ENCODE measurements at regions not wholly inside any gene's neighbourhood (a gene's known extent, or its start where the extent isn't known, plus 50 kb on each side); places are given as distances from the start of the nearest gene placed in this dataset.

GRCh38 chr20:17878069-17878911 is 90.3 kb downstream of the SNX5 start:
- DNase-seq = no peak
- Histone ChIP-seq H3K36me3 (no peaks in the 10 kb centered on the region), H3K27ac (no peak overlapping the region), H3K4me3 (no peak overlapping the region), H3K4me1 (peaks cover 27 to 34% (median 27%) of the 10 kb centered on the region in 3 donors), H3K9me3 (no peaks in the 10 kb centered on the region), H3K27me3 (peaks cover 0 to 6% (median 0%) of the 10 kb centered on the region in 4 donors)
- intact Hi-C loops (cut with DNase I) = no loop called here
- 83 to 87% methylated on average over 17 to 18 of the region's 18 CpGs for WGBS, 2 donors
- TF ChIP-seq CTCF (IDR thresholded peaks at IDR 0.05) (no peak), POLR2A (IDR thresholded peaks at IDR 0.05) (no peak)

- Histone ChIP-seq H3K4me1 (peaks cover 27 to 38% (median 27%) of the 10 kb centered on the region in 3 donors), H3K27ac (peak overlapping the region in 3 of 4 donors; percentile 57 to 74 (median 67)), H3K36me3 (no peaks in the 10 kb centered on the region), H3K4me3 (no peak overlapping the region), H3K27me3 (peaks cover 0 to 6% (median 0%) of the 10 kb centered on the region in 4 donors), H3K9me3 (no peaks in the 10 kb centered on the region)
- DNase-seq = no peak
- intact Hi-C loops (cut with DNase I) = no loop called here
- TF ChIP-seq CTCF (IDR thresholded peaks at IDR 0.05) (no peak), POLR2A (IDR thresholded peaks at IDR 0.05) (no peak)
- 37 to 39% methylated on average over 4 to 9 of the region's 10 CpGs for WGBS, 2 donors
Measured at GRCh38 chr20:17875981-17876385, 92.6 kb downstream of the SNX5 start.

GRCh38 chr20:17875106-17875980 is 93.3 kb downstream of the SNX5 start:
- H3K27ac ChIP-seq = peak overlapping the region in 3 of 4 donors; percentile 57 to 74 (median 67)
- H3K4me3 ChIP-seq = no peak overlapping the region

GRCh38 chr20:17874271-17875105 is 94.1 kb downstream of the SNX5 start:
- no peak for DNase-seq

More at GRCh38 chr20:17875106-17875980, 93.3 kb downstream of the SNX5 start:
- 21 to 25% methylated on average over 11 of the region's 15 CpGs for WGBS, 2 donors
- no peak for DNase-seq
- intact Hi-C loops (cut with DNase I) = no loop called here
- H3K4me1 ChIP-seq = peaks cover 27 to 38% (median 27%) of the 10 kb centered on the region in 3 donors
- no peaks in the 10 kb centered on the region for H3K36me3 ChIP-seq
- H3K9me3 ChIP-seq = no peaks in the 10 kb centered on the region
- TF ChIP-seq POLR2A (IDR thresholded peaks at IDR 0.05) = no peak
- TF ChIP-seq CTCF (IDR thresholded peaks at IDR 0.05) = no peak
- peaks cover 0 to 6% (median 0%) of the 10 kb centered on the region in 4 donors for H3K27me3 ChIP-seq

More at GRCh38 chr20:17874271-17875105, 94.1 kb downstream of the SNX5 start:
- peak overlapping the region in 1 of 4 donors; percentile 49 for H3K4me3 ChIP-seq
- peak overlapping the region in 3 of 4 donors; percentile 57 to 74 (median 67) for H3K27ac ChIP-seq
- no peaks in the 10 kb centered on the region for H3K9me3 ChIP-seq
- peaks cover 27 to 38% (median 27%) of the 10 kb centered on the region in 3 donors for H3K4me1 ChIP-seq
- intact Hi-C loops (cut with DNase I) = no loop called here
- WGBS, 2 donors = 17 to 31% methylated on average over 7 of the region's 7 CpGs
- no peaks in the 10 kb centered on the region for H3K36me3 ChIP-seq
- peaks cover 0 to 6% (median 0%) of the 10 kb centered on the region in 4 donors for H3K27me3 ChIP-seq
- TF ChIP-seq POLR2A (IDR thresholded peaks at IDR 0.05) (no peak), CTCF (IDR thresholded peaks at IDR 0.05) (no peak)
